ENCODE measurements at regions not wholly inside any gene's neighbourhood (a gene's known extent, or its start where the extent isn't known, plus 50 kb on each side); places are given as distances from the start of the nearest gene placed in this dataset.

- no peak overlapping the region for H2BK5ac ChIP-seq (ENCODE audit: low read depth, low read length, poor library complexity, severe bottlenecking)
- no peak overlapping the region for H4K91ac ChIP-seq (ENCODE audit: insufficient read depth, low read depth, low read length)
- H4K20me1 ChIP-seq (ENCODE audit: insufficient read depth, low read length), result no peaks in the 10 kb centered on the region
- H3K23ac ChIP-seq (ENCODE audit: low read depth, low read length), result no peak overlapping the region
- H3K4ac ChIP-seq (ENCODE audit: low read depth, low read length), result no peak overlapping the region
- H3K56ac ChIP-seq (ENCODE audit: extremely low read depth, insufficient read depth, low read length), result no peak overlapping the region
- CTCF ChIA-PET, result no interaction called here
- WGBS, 2 experiments (ENCODE audit: extremely low coverage in 2 of 2, insufficient read length in 1 of 2), result no CpG with 5 or more reads among the region's 6 CpGs
- H2BK120ac ChIP-seq (ENCODE audit: low read depth, low read length), result peak overlapping the region; percentile 4; the same call in 1 of the 2 replicates
- no peak for DNase-seq
- intact Hi-C loops (cut with micrococcal nuclease) (no loop called here), dilution Hi-C loops (cut with HindIII; ENCODE audit: low sequenced_read_pairs, unreplicated experiment) (no loop called here), in situ Hi-C loops (cut with MboI; ENCODE audit: low sequenced_read_pairs) (no loop called here)
- no peak for TF ChIP-seq FOS (IDR thresholded peaks at IDR 0.05; ENCODE audit: low read depth, low read length)
- BruUV-seq (replicated peaks), result no TSS peak
- H2AFZ ChIP-seq (replicated peaks; ENCODE audit: low read length, poor library complexity), result no peak overlapping the region
- H3K9me1 ChIP-seq (ENCODE audit: insufficient read depth, low read length), result no peaks in the 10 kb centered on the region
- no peak overlapping the region for H3K9ac ChIP-seq (ENCODE audit: low read depth, low read length)
- H2AK9ac ChIP-seq (replicated peaks; ENCODE audit: low read depth, low read length, poor library complexity), result no peak overlapping the region
- H2AK5ac ChIP-seq (ENCODE audit: low read depth, low read length), result no peak overlapping the region
- no peaks in the 10 kb centered on the region for H3K79me1 ChIP-seq (ENCODE audit: low read depth in 1 of 2, low read length in 2 of 2)
- H3K36me3 ChIP-seq (ENCODE audit: control insufficient read depth, insufficient read depth, low read length), result no peaks in the 10 kb centered on the region
- H3K4me1 ChIP-seq (ENCODE audit: control insufficient read depth, insufficient read depth, low read length), result peaks cover 5% of the 10 kb centered on the region
- no peak overlapping the region for H2BK20ac ChIP-seq (ENCODE audit: low read depth, low read length)
- no peak; the same call in 1 of the 2 replicates for ATAC-seq (ENCODE audit: low read depth)
- no peak overlapping the region for H4K8ac ChIP-seq (ENCODE audit: low read depth in 2 of 2, low read length in 2 of 2)
- H3K14ac ChIP-seq (replicated peaks; ENCODE audit: low read depth, low read length), result no peak overlapping the region
- no peak overlapping the region for H2BK15ac ChIP-seq (ENCODE audit: low read depth, low read length)
- no peak overlapping the region for H4K5ac ChIP-seq (ENCODE audit: low read depth, low read length)
- H3K18ac ChIP-seq (ENCODE audit: low read depth, low read length), result no peak overlapping the region; the same call in 1 of the 2 replicates
- POLR2A ChIA-PET (ENCODE audit: unreplicated experiment), result no interaction called here
- H3K4me3 ChIP-seq (ENCODE audit: insufficient read depth, low read depth, low read length), result no peak overlapping the region
- H3K27me3 ChIP-seq (ENCODE audit: control insufficient read depth, insufficient read depth, low read length), result no peaks in the 10 kb centered on the region; the same call in 1 of the 2 replicates
- no peaks in the 10 kb centered on the region; the same call in 1 of the 2 replicates for H3K9me3 ChIP-seq (ENCODE audit: control insufficient read depth, insufficient read depth, low read length)
- H3K27ac ChIP-seq (ENCODE audit: insufficient read depth, low read length), result no peak overlapping the region
- no peak overlapping the region for H3K4me2 ChIP-seq (ENCODE audit: low read depth, low read length)
Observed at GRCh38 chr9:95373069-95373681, 55.7 kb upstream of the FANCC start.
